Ishikawa (cell line): ENCODE measurements at regions not wholly inside any gene's neighbourhood (a gene's known extent, or its start where the extent isn't known, plus 50 kb on each side); places are given as distances from the start of the nearest gene placed in this dataset.

Experiments used
- FOXM1 ChIP-seq: IDR thresholded peaks from 2 replicates; pipeline ENCODE4 v1.6.1; 2012; ENCODE audit warnings: low read depth, borderline replicate concordance
- MAX ChIP-seq: IDR thresholded peaks from 2 replicates; pipeline ENCODE4 v1.6.1; 2012
- REST ChIP-seq: IDR thresholded peaks from 2 replicates; pipeline ENCODE4 v1.6.1; 2012; ENCODE audit warnings: low read depth, mild to moderate bottlenecking
- TEAD4 ChIP-seq: IDR thresholded peaks from 2 replicates; pipeline ENCODE4 v1.6.1; 2012

DNA sequence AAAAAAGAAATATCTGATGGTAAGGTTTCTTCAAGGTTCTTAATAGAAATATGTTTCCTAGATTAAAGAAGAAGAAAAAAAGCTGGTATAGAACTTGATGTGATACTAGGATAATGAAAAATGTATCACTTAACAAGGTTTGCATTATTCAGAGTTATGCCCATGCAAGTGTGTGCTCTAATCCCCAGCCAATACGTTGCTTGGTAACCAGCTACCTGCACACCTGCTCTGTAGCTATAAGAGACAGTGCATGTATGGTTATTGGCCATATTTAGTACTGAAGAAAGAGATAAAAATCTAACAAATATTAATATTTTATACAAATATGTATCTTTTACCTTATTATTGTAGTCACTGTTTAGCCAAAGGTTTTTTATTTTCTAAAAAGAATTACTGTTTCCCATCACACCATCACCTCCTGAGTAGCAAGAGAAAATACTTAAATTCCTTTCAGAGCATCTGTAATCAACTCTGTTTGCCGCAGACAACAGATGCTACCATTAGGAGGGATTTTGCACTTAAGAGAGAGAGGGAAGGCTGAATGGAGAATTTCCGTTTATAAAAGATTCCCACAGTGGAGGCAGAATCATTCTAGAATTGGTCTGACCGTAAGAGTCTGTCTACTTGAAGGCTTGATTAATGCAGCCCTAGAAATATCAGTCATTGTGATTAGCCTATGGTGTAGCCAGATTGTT is 115.6 kb downstream of the NEDD1 start:
- no peak for TF ChIP-seq FOXM1
- TF ChIP-seq TEAD4: no peak
- no peak for TF ChIP-seq MAX
- TF ChIP-seq REST: no peak
